Fibroblast of skin of right quadriceps (primary cell): ENCODE measurements at regions not wholly inside any gene's neighbourhood (a gene's known extent, or its start where the extent isn't known, plus 50 kb on each side); places are given as distances from the start of the nearest gene placed in this dataset.

Experiments used
- DNase-seq: peaks from one replicate; pipeline ENCODE4 v3.0.0-alpha.2; 2013

GRCh38 chr2:12828980-12829379 lies 112.2 kb downstream of the TRIB2 start:
- no peak for DNase-seq

- no peak for DNase-seq
These were observed 114.3 kb downstream of the TRIB2 start for GRCh38 chr2:12831016-12831415.

GRCh38 chr2:12834239-12834638 lies 117.5 kb downstream of the TRIB2 start:
- no peak for DNase-seq

- DNase-seq = no peak
These were observed 119.0 kb downstream of the TRIB2 start for GRCh38 chr2:12835733-12836132.

- DNase-seq = no peak
These were observed 122.6 kb downstream of the TRIB2 start for GRCh38 chr2:12839339-12839738.

GRCh38 chr2:12841021-12841420 lies 124.3 kb downstream of the TRIB2 start:
- DNase-seq = no peak

GRCh38 chr2:12842917-12843316 lies 126.2 kb downstream of the TRIB2 start:
- no peak for DNase-seq

GRCh38 chr2:12844511-12844910 lies 127.8 kb downstream of the TRIB2 start:
- no peak for DNase-seq

- DNase-seq = no peak
These were observed 131.2 kb downstream of the TRIB2 start for GRCh38 chr2:12847694-12848575.

GRCh38 chr2:12852135-12852534 lies 135.4 kb downstream of the TRIB2 start:
- no peak for DNase-seq

- DNase-seq = no peak
These were observed 137.3 kb downstream of the TRIB2 start for GRCh38 chr2:12854001-12854530.

- no peak for DNase-seq
These were observed 138.8 kb downstream of the TRIB2 start for GRCh38 chr2:12855508-12855907.

- peak; percentile 84 for DNase-seq
These were observed 140.3 kb downstream of the TRIB2 start for GRCh38 chr2:12856934-12857601.

GRCh38 chr2:12857891-12858290 lies 141.2 kb downstream of the TRIB2 start:
- no peak for DNase-seq

- no peak for DNase-seq
These were observed 142.1 kb downstream of the TRIB2 start for GRCh38 chr2:12858786-12859185.

- peak; percentile 63 for DNase-seq
These were observed 144.7 kb downstream of the TRIB2 start for GRCh38 chr2:12861344-12861930.

GRCh38 chr2:12862541-12862940 lies 145.8 kb downstream of the TRIB2 start:
- no peak for DNase-seq

- no peak for DNase-seq
These were observed 147.2 kb downstream of the TRIB2 start for GRCh38 chr2:12863937-12864336.

GRCh38 chr2:12867631-12868287 lies 151.0 kb downstream of the TRIB2 start:
- DNase-seq = peak; percentile 11

GRCh38 chr2:12870692-12871091 lies 154.0 kb downstream of the TRIB2 start:
- DNase-seq = no peak

- DNase-seq = no peak
These were observed 155.1 kb downstream of the TRIB2 start for GRCh38 chr2:12871694-12872315.

GRCh38 chr2:12877761-12878160 lies 161.0 kb downstream of the TRIB2 start:
- DNase-seq = no peak

- no peak for DNase-seq
These were observed 162.9 kb downstream of the TRIB2 start for GRCh38 chr2:12879649-12880048.
